ENCODE measurements at regions not wholly inside any gene's neighbourhood (a gene's known extent, or its start where the extent isn't known, plus 50 kb on each side); places are given as distances from the start of the nearest gene placed in this dataset.
"Not testable (repeated sequence)": the region's sequence is repeated elsewhere in the genome, so short reads cannot be mapped to it uniquely, and the experiment has no call there.

- no peak for DNase-seq (ENCODE audit: low read depth, low spot score)
- H3K27ac ChIP-seq, result no peak overlapping the region
Observed at GRCh38 chr4:117868201-117868600, 166.1 kb upstream of the NDST3 start.

GRCh38 chr4:117873779-117874178 is 160.5 kb upstream of the NDST3 start:
- DNase-seq (ENCODE audit: low read depth, low spot score), result no peak
- H3K27ac ChIP-seq, result no peak overlapping the region

- DNase-seq (ENCODE audit: low read depth, low spot score), result no peak
- no peak overlapping the region for H3K27ac ChIP-seq
Observed at GRCh38 chr4:117874216-117874615, 160.1 kb upstream of the NDST3 start.

GRCh38 chr4:117889978-117890377 is 144.3 kb upstream of the NDST3 start:
- no peak for DNase-seq (ENCODE audit: low read depth, low spot score)

GRCh38 chr4:117893207-117893606 is 141.1 kb upstream of the NDST3 start:
- H3K27ac ChIP-seq, result no peak overlapping the region
- DNase-seq (ENCODE audit: low read depth, low spot score), result no peak

More at GRCh38 chr4:117889978-117890377, 144.3 kb upstream of the NDST3 start:
- no peak overlapping the region for H3K27ac ChIP-seq

- no peak overlapping the region for H3K27ac ChIP-seq
Observed at GRCh38 chr4:117898496-117898895, 135.8 kb upstream of the NDST3 start.

GRCh38 chr4:117900832-117901231 is 133.5 kb upstream of the NDST3 start:
- no peak overlapping the region for H3K27ac ChIP-seq
- no peak for DNase-seq (ENCODE audit: low read depth, low spot score)

More at GRCh38 chr4:117898496-117898895, 135.8 kb upstream of the NDST3 start:
- no peak for DNase-seq (ENCODE audit: low read depth, low spot score)

- H3K27ac ChIP-seq, result no peak overlapping the region
- no peak for DNase-seq (ENCODE audit: low read depth, low spot score)
Observed at GRCh38 chr4:117907646-117908045, 126.6 kb upstream of the NDST3 start.

- H3K27ac ChIP-seq, result no peak overlapping the region
- no peak for DNase-seq (ENCODE audit: low read depth, low spot score)
Observed at GRCh38 chr4:117908306-117909207, 125.7 kb upstream of the NDST3 start.

- no peak overlapping the region for H3K27ac ChIP-seq
- no peak for DNase-seq (ENCODE audit: low read depth, low spot score)
Observed at GRCh38 chr4:117916728-117917127, 117.6 kb upstream of the NDST3 start.

- not testable (repeated sequence) for DNase-seq (ENCODE audit: low read depth, low spot score); H3K27ac ChIP-seq
Observed at GRCh38 chr4:117922311-117922710, 112.0 kb upstream of the NDST3 start.

- DNase-seq (ENCODE audit: low read depth, low spot score); H3K27ac ChIP-seq: not testable (repeated sequence)
Observed at GRCh38 chr4:117927823-117928222, 106.5 kb upstream of the NDST3 start.

GRCh38 chr4:117941611-117942010 is 92.7 kb upstream of the NDST3 start:
- no peak for DNase-seq (ENCODE audit: low read depth, low spot score)
- no peak overlapping the region for H3K27ac ChIP-seq

GRCh38 chr4:117949621-117950020 is 84.7 kb upstream of the NDST3 start:
- H3K27ac ChIP-seq, result no peak overlapping the region
- DNase-seq (ENCODE audit: low read depth, low spot score), result no peak

- no peak for DNase-seq (ENCODE audit: low read depth, low spot score)
- H3K27ac ChIP-seq, result no peak overlapping the region
Observed at GRCh38 chr4:117957571-117957970, 76.7 kb upstream of the NDST3 start.

GRCh38 chr4:117965622-117966021 is 68.7 kb upstream of the NDST3 start:
- no peak overlapping the region for H3K27ac ChIP-seq
- no peak for DNase-seq (ENCODE audit: low read depth, low spot score)

GRCh38 chr4:117968606-117969005 is 65.7 kb upstream of the NDST3 start:
- no peak for DNase-seq (ENCODE audit: low read depth, low spot score)
- no peak overlapping the region for H3K27ac ChIP-seq

- no peak overlapping the region for H3K27ac ChIP-seq
- no peak for DNase-seq (ENCODE audit: low read depth, low spot score)
Observed at GRCh38 chr4:117971403-117971802, 62.9 kb upstream of the NDST3 start.

GRCh38 chr4:117983541-117984365 is 50.5 kb upstream of the NDST3 start:
- DNase-seq (ENCODE audit: low read depth, low spot score), result no peak
- no peak overlapping the region for H3K27ac ChIP-seq

GRCh38 chr4:117984366-117984680 is 50.0 kb upstream of the NDST3 start:
- DNase-seq (ENCODE audit: low read depth, low spot score), result no peak
- H3K27ac ChIP-seq, result no peak overlapping the region

Data from epithelial cell of prostate (primary cell).